B cell (primary cell): ENCODE measurements at regions not wholly inside any gene's neighbourhood (a gene's known extent, or its start where the extent isn't known, plus 50 kb on each side); places are given as distances from the start of the nearest gene placed in this dataset.

Source experiments
- EZH2 ChIP-seq: IDR thresholded peaks from 2 replicates; pipeline ENCODE4 v1.6.1; 2012; ENCODE audit warnings: borderline replicate concordance, low read depth, mild to moderate bottlenecking, moderate library complexity, low read length; ENCODE audit not compliant: insufficient read depth, poor library complexity, severe bottlenecking
- TF ChIP-seq, protein P1 (sequence below): fragments of 200-600 bp; IDR thresholded peaks from one replicate; pipeline ENCODE4 v1.8.0; 2022; ENCODE audit warnings: antibody characterized with exemption, mild to moderate bottlenecking

DNA sequence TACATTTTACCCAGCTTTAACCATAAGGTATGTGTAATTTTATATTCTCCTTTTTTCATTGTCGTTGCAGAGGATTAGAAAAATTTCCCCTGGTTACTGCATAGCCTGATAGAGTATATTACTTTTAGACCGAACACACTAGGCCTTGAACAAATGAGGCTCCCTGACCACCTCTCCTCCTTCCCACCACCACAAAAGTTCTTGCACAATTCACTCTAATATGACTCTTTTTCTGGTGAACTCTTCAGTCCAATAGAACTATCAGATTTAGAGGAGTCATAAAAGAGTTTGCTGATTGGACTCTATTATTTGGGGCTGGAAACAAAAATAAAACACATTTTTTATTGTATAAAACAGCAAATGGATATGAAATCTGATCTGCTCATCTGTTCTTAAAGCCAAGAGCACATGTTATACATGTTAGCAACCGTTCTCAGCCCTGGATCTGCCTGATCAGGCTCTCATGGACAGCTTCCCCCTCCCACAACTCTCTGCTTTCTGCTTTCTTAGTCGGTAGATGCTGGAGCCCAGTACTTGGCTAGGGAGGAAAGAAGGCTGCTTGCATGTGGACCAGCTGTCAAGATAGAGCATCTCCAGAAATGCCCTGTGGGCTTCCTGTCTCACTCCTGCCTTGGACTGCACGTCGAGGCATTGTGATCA, 83.5 kb downstream of the CD164 start:
- TF ChIP-seq EZH2 = no peak
- TF ChIP-seq, protein P1, sequence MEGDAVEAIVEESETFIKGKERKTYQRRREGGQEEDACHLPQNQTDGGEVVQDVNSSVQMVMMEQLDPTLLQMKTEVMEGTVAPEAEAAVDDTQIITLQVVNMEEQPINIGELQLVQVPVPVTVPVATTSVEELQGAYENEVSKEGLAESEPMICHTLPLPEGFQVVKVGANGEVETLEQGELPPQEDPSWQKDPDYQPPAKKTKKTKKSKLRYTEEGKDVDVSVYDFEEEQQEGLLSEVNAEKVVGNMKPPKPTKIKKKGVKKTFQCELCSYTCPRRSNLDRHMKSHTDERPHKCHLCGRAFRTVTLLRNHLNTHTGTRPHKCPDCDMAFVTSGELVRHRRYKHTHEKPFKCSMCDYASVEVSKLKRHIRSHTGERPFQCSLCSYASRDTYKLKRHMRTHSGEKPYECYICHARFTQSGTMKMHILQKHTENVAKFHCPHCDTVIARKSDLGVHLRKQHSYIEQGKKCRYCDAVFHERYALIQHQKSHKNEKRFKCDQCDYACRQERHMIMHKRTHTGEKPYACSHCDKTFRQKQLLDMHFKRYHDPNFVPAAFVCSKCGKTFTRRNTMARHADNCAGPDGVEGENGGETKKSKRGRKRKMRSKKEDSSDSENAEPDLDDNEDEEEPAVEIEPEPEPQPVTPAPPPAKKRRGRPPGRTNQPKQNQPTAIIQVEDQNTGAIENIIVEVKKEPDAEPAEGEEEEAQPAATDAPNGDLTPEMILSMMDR = no peak
